ENCODE measurements at regions not wholly inside any gene's neighbourhood (a gene's known extent, or its start where the extent isn't known, plus 50 kb on each side); places are given as distances from the start of the nearest gene placed in this dataset.

DNA sequence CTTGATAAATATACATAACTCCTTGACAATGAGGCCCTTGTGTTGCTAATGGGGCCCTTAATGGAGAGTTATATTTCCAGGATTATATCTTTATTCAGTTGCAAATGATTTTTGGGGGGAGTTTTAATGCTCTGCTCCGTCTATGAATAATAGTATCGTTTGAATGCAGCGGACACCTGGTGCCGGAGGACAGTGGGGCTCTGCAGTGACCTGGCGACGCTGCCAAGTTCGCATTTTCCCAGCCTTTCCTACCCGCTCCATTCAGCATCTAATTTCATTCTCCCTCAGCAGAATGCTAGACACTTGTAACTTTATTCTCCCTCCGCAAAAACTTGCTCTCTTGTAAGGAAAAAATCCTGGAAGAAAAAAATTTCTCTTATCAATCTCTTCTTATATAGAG is 257.6 kb upstream of the SALL3 start:
- TF ChIP-seq, protein P1, sequence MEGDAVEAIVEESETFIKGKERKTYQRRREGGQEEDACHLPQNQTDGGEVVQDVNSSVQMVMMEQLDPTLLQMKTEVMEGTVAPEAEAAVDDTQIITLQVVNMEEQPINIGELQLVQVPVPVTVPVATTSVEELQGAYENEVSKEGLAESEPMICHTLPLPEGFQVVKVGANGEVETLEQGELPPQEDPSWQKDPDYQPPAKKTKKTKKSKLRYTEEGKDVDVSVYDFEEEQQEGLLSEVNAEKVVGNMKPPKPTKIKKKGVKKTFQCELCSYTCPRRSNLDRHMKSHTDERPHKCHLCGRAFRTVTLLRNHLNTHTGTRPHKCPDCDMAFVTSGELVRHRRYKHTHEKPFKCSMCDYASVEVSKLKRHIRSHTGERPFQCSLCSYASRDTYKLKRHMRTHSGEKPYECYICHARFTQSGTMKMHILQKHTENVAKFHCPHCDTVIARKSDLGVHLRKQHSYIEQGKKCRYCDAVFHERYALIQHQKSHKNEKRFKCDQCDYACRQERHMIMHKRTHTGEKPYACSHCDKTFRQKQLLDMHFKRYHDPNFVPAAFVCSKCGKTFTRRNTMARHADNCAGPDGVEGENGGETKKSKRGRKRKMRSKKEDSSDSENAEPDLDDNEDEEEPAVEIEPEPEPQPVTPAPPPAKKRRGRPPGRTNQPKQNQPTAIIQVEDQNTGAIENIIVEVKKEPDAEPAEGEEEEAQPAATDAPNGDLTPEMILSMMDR (conservative IDR thresholded peaks at IDR 0.05; ENCODE audit: low read length), result no peak
- no peak for TF ChIP-seq EZH2phosphoT487 (IDR thresholded peaks at IDR 0.05; ENCODE audit: borderline replicate concordance, low read depth, low read length)
